Liver (tissue), 8 donors: ENCODE measurements at regions not wholly inside any gene's neighbourhood (a gene's known extent, or its start where the extent isn't known, plus 50 kb on each side); places are given as distances from the start of the nearest gene placed in this dataset.

Experiments
- DNase-seq: peaks from one replicate; pipeline ENCODE4 v3.0.0-alpha.2; 2017; ENCODE audit warnings: low spot score
- H3K27ac ChIP-seq, 2 donors: one replicate each; pipeline ENCODE4 v1.7.0; 2013; ENCODE audit warnings: inconsistent platforms in 2 of 2, low read length in 2 of 2, control low read depth in 1 of 2, low read depth in 1 of 2, mild to moderate bottlenecking in 1 of 2
- H3K27me3 ChIP-seq, 4 donors: one replicate each; pipeline versions ENCODE4 v1.6.1 to v1.7.0; 2013; ENCODE audit warnings: low read length in 3 of 4, inconsistent platforms in 1 of 4, mild to moderate bottlenecking in 1 of 4, moderate library complexity in 1 of 4; ENCODE audit not compliant: control insufficient read depth in 4 of 4, insufficient read depth in 4 of 4
- H3K36me3 ChIP-seq, 4 donors: one replicate each; pipeline versions ENCODE4 v1.6.1 to v1.7.0; 2013; ENCODE audit warnings: low read length in 3 of 4, mild to moderate bottlenecking in 3 of 4, low read depth in 1 of 4, moderate library complexity in 1 of 4; ENCODE audit not compliant: control insufficient read depth in 4 of 4, insufficient read depth in 3 of 4
- H3K4me1 ChIP-seq, 4 donors: one replicate each; pipeline versions ENCODE4 v1.6.1 to v1.7.0; 2013; ENCODE audit warnings: low read length in 3 of 4, mild to moderate bottlenecking in 3 of 4, moderate library complexity in 1 of 4; ENCODE audit not compliant: control insufficient read depth in 4 of 4, insufficient read depth in 4 of 4
- H3K4me3 ChIP-seq, 3 donors: one replicate each; pipeline versions ENCODE4 v1.6.1 to v1.7.0; 2013; ENCODE audit warnings: low read length in 3 of 3, control low read depth in 1 of 3, low read depth in 1 of 3, mild to moderate bottlenecking in 1 of 3
- H3K9ac ChIP-seq, 2 donors: one replicate each; pipeline ENCODE4 v1.7.0; 2013; ENCODE audit warnings: low read length in 2 of 2, mild to moderate bottlenecking in 2 of 2, moderate library complexity in 2 of 2, control low read depth in 1 of 2, low read depth in 1 of 2
- H3K9me3 ChIP-seq, 4 donors: one replicate each; pipeline versions ENCODE4 v1.6.1 to v1.7.0; 2013; ENCODE audit warnings: low read length in 3 of 4; ENCODE audit not compliant: control insufficient read depth in 4 of 4
- EGR1 ChIP-seq, 2 donors: IDR thresholded peaks; 2 replicates each; pipeline ENCODE4 v1.6.1; 2016 to 2018; ENCODE audit warnings: antibody characterized with exemption in 2 of 2, low read depth in 2 of 2
- FOXA1 ChIP-seq: IDR thresholded peaks from 2 replicates; pipeline ENCODE4 v1.6.1; 2016; ENCODE audit warnings: antibody characterized with exemption
- FOXA2 ChIP-seq: IDR thresholded peaks from 2 replicates; pipeline ENCODE4 v1.6.1; 2016; ENCODE audit warnings: antibody characterized with exemption
- GABPA ChIP-seq, 2 donors: IDR thresholded peaks in 1 of 2; conservative IDR thresholded peaks in 1 of 2; 2 replicates each; pipeline ENCODE4 v1.6.1; 2016; ENCODE audit warnings: antibody characterized with exemption in 2 of 2, mild to moderate bottlenecking in 1 of 2, moderate library complexity in 1 of 2
- HNF4A ChIP-seq, 2 donors: conservative IDR thresholded peaks; 2 replicates each; pipeline ENCODE4 v1.6.1; 2016; ENCODE audit warnings: antibody characterized with exemption in 2 of 2, mild to moderate bottlenecking in 2 of 2
- HNF4G ChIP-seq: IDR thresholded peaks from 2 replicates; pipeline ENCODE4 v1.6.1; 2016; ENCODE audit warnings: antibody characterized with exemption
- JUND ChIP-seq, 2 donors: IDR thresholded peaks; 2 replicates each; pipeline ENCODE4 v1.6.1; 2016; ENCODE audit warnings: antibody characterized with exemption in 2 of 2
- NR2F2 ChIP-seq: IDR thresholded peaks from 2 replicates; pipeline ENCODE4 v1.6.1; 2016; ENCODE audit warnings: antibody characterized with exemption
- RAD21 ChIP-seq, 2 donors: IDR thresholded peaks; 2 replicates each; pipeline ENCODE4 v1.6.1; 2016; ENCODE audit warnings: antibody characterized with exemption in 2 of 2, mild to moderate bottlenecking in 2 of 2
- RXRA ChIP-seq, 2 donors: IDR thresholded peaks; 2 replicates each; pipeline ENCODE4 v1.6.1; 2017 to 2018; ENCODE audit warnings: antibody characterized with exemption in 2 of 2, mild to moderate bottlenecking in 1 of 2
- SP1 ChIP-seq: IDR thresholded peaks from 2 replicates; pipeline ENCODE4 v1.6.1; 2018; ENCODE audit warnings: antibody characterized with exemption, mild to moderate bottlenecking
- TAF1 ChIP-seq: conservative IDR thresholded peaks from 2 replicates; pipeline ENCODE4 v1.6.1; 2016; ENCODE audit warnings: antibody characterized with exemption, mild to moderate bottlenecking
- YY1 ChIP-seq: IDR thresholded peaks from 2 replicates; pipeline ENCODE4 v1.6.1; 2016; ENCODE audit warnings: antibody characterized with exemption, mild to moderate bottlenecking
- WGBS: extraction: QIAGEN DNeasy Blood & Tissue Kit; methylation state at CpG from one replicate; pipeline ENCODE4 v1.1.7; 2013; 5-methylcytosine and 5-hydroxymethylcytosine counted together
- TF ChIP-seq, protein P1 (sequence below): IDR thresholded peaks from 2 replicates; pipeline ENCODE4 v1.6.1; 2016; ENCODE audit warnings: antibody characterized with exemption
- TF ChIP-seq, protein P2 (sequence below): fragments of 150-350 bp; IDR thresholded peaks from 2 replicates; pipeline ENCODE4 v1.5.1; 2017; ENCODE audit warnings: improper control_type of control experiment, low read depth, low read length; ENCODE audit not compliant: missing input control
- TF ChIP-seq, protein P3 (sequence below): IDR thresholded peaks from 2 replicates; pipeline ENCODE4 v1.6.1; 2016; ENCODE audit warnings: antibody characterized with exemption
- TF ChIP-seq, protein P4 (sequence below): IDR thresholded peaks from 2 replicates; pipeline ENCODE4 v1.6.1; 2016; ENCODE audit warnings: antibody characterized with exemption, mild to moderate bottlenecking
- TF ChIP-seq, protein P5 (sequence below): IDR thresholded peaks from 2 replicates; pipeline ENCODE4 v1.6.1; 2016; ENCODE audit warnings: antibody characterized with exemption
- donor health status: healthy.
- donor health status: healthy.
- donor health status: healthy.
- donor health status: healthy.
- donor health status: healthy.

DNA sequence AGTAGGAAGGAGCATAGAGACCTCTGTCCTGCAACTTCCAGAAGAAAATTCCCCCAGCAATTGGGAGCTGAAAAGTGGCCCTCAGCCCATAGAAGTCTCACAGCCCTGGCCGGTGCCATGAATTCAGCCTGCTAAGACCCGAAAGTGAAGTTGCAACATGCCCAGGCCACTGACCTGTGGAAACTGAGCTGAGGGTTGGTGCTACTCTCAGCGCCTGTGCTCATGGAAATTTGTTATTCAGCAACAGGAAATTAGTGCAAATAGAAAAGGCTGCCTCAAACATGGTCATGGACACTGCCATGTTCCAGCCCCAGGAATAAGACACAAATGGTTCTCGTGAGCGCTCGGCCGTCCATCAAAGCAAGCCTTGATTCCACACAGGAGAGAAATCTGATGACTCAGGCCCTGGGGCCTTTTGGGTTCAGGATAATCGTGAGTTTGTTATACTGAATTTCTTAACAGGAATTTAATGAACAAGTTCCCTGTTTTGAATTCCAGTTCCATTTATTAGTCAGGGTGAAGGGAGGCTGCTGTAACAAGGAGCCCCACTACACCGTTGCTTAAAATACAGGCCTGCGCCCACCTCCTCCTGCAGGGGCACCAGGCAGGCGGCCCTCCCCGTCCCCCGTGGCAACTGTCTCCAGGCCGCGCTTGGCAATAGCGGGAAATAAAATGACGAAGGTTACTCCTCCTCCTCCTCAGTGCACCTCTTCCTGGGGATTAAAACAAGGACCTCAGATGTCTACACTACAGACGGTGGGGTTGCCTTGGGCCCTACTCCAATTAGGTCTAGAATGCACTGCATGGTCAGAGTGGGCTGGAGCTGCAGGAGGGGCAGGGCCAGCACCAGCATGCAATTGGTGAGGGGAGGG is 152.9 kb downstream of the ERMARD start:
- H3K9me3 ChIP-seq, result no peaks in the 10 kb centered on the region
- DNase-seq, result no peak
- peak overlapping the region; percentile 70 to 89 for H3K27ac ChIP-seq
- no peaks in the 10 kb centered on the region for H3K36me3 ChIP-seq
- H3K4me1 ChIP-seq, result peaks cover 15 to 37% (median 25%) of the 10 kb centered on the region in 4 donors
- TF ChIP-seq, protein P1, sequence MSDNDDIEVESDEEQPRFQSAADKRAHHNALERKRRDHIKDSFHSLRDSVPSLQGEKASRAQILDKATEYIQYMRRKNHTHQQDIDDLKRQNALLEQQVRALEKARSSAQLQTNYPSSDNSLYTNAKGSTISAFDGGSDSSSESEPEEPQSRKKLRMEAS, result no peak
- no peak for TF ChIP-seq FOXA1
- peak in 1 of 2 donors; percentile 68 for TF ChIP-seq GABPA (IDR thresholded peaks at IDR 0.05 in 1 of 2, conservative IDR thresholded peaks at IDR 0.05 in 1 of 2)
- TF ChIP-seq EGR1 (IDR thresholded peaks at IDR 0.05; ENCODE audit: low read depth in 2 of 2), result peak; percentile 45 to 92
- TF ChIP-seq NR2F2, result no peak
- peak; percentile 58 to 72 for TF ChIP-seq RAD21 (IDR thresholded peaks at IDR 0.05)
- TF ChIP-seq, protein P2, sequence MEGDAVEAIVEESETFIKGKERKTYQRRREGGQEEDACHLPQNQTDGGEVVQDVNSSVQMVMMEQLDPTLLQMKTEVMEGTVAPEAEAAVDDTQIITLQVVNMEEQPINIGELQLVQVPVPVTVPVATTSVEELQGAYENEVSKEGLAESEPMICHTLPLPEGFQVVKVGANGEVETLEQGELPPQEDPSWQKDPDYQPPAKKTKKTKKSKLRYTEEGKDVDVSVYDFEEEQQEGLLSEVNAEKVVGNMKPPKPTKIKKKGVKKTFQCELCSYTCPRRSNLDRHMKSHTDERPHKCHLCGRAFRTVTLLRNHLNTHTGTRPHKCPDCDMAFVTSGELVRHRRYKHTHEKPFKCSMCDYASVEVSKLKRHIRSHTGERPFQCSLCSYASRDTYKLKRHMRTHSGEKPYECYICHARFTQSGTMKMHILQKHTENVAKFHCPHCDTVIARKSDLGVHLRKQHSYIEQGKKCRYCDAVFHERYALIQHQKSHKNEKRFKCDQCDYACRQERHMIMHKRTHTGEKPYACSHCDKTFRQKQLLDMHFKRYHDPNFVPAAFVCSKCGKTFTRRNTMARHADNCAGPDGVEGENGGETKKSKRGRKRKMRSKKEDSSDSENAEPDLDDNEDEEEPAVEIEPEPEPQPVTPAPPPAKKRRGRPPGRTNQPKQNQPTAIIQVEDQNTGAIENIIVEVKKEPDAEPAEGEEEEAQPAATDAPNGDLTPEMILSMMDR, result no peak
- TF ChIP-seq RXRA (IDR thresholded peaks at IDR 0.05), result peak; percentile 96 to 98
- TF ChIP-seq, protein P3, sequence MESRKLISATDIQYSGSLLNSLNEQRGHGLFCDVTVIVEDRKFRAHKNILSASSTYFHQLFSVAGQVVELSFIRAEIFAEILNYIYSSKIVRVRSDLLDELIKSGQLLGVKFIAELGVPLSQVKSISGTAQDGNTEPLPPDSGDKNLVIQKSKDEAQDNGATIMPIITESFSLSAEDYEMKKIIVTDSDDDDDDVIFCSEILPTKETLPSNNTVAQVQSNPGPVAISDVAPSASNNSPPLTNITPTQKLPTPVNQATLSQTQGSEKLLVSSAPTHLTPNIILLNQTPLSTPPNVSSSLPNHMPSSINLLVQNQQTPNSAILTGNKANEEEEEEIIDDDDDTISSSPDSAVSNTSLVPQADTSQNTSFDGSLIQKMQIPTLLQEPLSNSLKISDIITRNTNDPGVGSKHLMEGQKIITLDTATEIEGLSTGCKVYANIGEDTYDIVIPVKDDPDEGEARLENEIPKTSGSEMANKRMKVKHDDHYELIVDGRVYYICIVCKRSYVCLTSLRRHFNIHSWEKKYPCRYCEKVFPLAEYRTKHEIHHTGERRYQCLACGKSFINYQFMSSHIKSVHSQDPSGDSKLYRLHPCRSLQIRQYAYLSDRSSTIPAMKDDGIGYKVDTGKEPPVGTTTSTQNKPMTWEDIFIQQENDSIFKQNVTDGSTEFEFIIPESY, result no peak
- TF ChIP-seq FOXA2, result peak; percentile 40
- peak in 1 of 2 donors; percentile 77 for TF ChIP-seq HNF4A (conservative IDR thresholded peaks at IDR 0.05)
- TF ChIP-seq TAF1, result no peak
- TF ChIP-seq, protein P4, sequence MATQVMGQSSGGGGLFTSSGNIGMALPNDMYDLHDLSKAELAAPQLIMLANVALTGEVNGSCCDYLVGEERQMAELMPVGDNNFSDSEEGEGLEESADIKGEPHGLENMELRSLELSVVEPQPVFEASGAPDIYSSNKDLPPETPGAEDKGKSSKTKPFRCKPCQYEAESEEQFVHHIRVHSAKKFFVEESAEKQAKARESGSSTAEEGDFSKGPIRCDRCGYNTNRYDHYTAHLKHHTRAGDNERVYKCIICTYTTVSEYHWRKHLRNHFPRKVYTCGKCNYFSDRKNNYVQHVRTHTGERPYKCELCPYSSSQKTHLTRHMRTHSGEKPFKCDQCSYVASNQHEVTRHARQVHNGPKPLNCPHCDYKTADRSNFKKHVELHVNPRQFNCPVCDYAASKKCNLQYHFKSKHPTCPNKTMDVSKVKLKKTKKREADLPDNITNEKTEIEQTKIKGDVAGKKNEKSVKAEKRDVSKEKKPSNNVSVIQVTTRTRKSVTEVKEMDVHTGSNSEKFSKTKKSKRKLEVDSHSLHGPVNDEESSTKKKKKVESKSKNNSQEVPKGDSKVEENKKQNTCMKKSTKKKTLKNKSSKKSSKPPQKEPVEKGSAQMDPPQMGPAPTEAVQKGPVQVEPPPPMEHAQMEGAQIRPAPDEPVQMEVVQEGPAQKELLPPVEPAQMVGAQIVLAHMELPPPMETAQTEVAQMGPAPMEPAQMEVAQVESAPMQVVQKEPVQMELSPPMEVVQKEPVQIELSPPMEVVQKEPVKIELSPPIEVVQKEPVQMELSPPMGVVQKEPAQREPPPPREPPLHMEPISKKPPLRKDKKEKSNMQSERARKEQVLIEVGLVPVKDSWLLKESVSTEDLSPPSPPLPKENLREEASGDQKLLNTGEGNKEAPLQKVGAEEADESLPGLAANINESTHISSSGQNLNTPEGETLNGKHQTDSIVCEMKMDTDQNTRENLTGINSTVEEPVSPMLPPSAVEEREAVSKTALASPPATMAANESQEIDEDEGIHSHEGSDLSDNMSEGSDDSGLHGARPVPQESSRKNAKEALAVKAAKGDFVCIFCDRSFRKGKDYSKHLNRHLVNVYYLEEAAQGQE, result peak; percentile 84
- TF ChIP-seq SP1, result peak; percentile 93
- peak in 1 of 2 donors; percentile 60 for TF ChIP-seq JUND (IDR thresholded peaks at IDR 0.05)
- TF ChIP-seq, protein P5, sequence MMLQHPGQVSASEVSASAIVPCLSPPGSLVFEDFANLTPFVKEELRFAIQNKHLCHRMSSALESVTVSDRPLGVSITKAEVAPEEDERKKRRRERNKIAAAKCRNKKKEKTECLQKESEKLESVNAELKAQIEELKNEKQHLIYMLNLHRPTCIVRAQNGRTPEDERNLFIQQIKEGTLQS, result no peak
- TF ChIP-seq YY1, result peak; percentile 93
- no peak for TF ChIP-seq HNF4G
- H3K4me3 ChIP-seq, result no peak overlapping the region
- no peak overlapping the region for H3K9ac ChIP-seq
- no peaks in the 10 kb centered on the region for H3K27me3 ChIP-seq
- WGBS, result 73% methylated on average over 18 of the region's 18 CpGs
